Spleen (tissue), 11 donors: ENCODE measurements at regions not wholly inside any gene's neighbourhood (a gene's known extent, or its start where the extent isn't known, plus 50 kb on each side); places are given as distances from the start of the nearest gene placed in this dataset.

Experiments
- DNase-seq: peaks from one replicate; pipeline ENCODE4 v3.0.0-alpha.2; 2020
- H3K27ac ChIP-seq, 8 donors: fragments of 200-600 bp; sonication (generic) in 7 of 8; 1 replicate in 4 of 8; 2 replicates in 4 of 8; pipeline versions ENCODE4 v1.5.0 to v1.8.0; 2016 to 2021; ENCODE audit warnings: inconsistent platforms in 4 of 8, mild to moderate bottlenecking in 4 of 8, moderate library complexity in 1 of 8
- H3K27me3 ChIP-seq, 7 donors: fragments of 200-600 bp; sonication (generic) in 6 of 7; replicated peaks in 1 of 7; 1 replicate in 4 of 7; 2 replicates in 3 of 7; pipeline versions ENCODE4 v1.5.0 to v1.8.0; 2016 to 2021; ENCODE audit warnings: inconsistent platforms in 3 of 7, mild to moderate bottlenecking in 1 of 7
- H3K36me3 ChIP-seq, 6 donors: fragments of 200-600 bp; sonication (generic) in 5 of 6; 1 replicate in 4 of 6; 2 replicates in 2 of 6; pipeline versions ENCODE4 v1.5.0 to v1.8.0; 2016 to 2021; ENCODE audit warnings: inconsistent platforms in 2 of 6
- H3K4me1 ChIP-seq, 6 donors: fragments of 200-600 bp; sonication (generic) in 5 of 6; 1 replicate in 3 of 6; 2 replicates in 3 of 6; pipeline versions ENCODE4 v1.5.0 to v1.8.0; 2016 to 2021; ENCODE audit warnings: inconsistent platforms in 3 of 6
- H3K4me3 ChIP-seq, 8 donors: fragments of 200-600 bp; sonication (generic) in 7 of 8; 1 replicate in 4 of 8; 2 replicates in 4 of 8; pipeline versions ENCODE4 v1.5.0 to v1.8.0; 2016 to 2021; ENCODE audit warnings: inconsistent platforms in 4 of 8, mild to moderate bottlenecking in 4 of 8, moderate library complexity in 2 of 8
- H3K9me3 ChIP-seq, 8 donors: fragments of 200-600 bp; sonication (generic) in 7 of 8; 1 replicate in 4 of 8; 2 replicates in 4 of 8; pipeline versions ENCODE4 v1.5.0 to v1.8.0; 2016 to 2021; ENCODE audit warnings: inconsistent platforms in 4 of 8
- POLR2A ChIP-seq, 3 donors: fragments of 450-650 bp; IDR thresholded peaks; one replicate each; pipeline ENCODE4 v1.5.1; 2017; ENCODE audit warnings: antibody characterized with exemption in 3 of 3, mild to moderate bottlenecking in 1 of 3
- POLR2AphosphoS5 ChIP-seq, 3 donors: sonication (generic); formaldehyde crosslinking; IDR thresholded peaks; one replicate each; pipeline ENCODE4 v1.5.1; 2017; ENCODE audit warnings: antibody characterized with exemption in 3 of 3
- WGBS, 5 donors: extraction: QIAGEN DNeasy Blood & Tissue Kit in 3 of 5; methylation state at CpG; one replicate each; pipeline versions ENCODE4 v1.1.5 to v1.1.7; 2013 to 2018; 5-methylcytosine and 5-hydroxymethylcytosine counted together
- intact Hi-C: fragments of 100-400 bp; cut with DNase I; formaldehyde crosslinking; loops from one replicate; pipeline ENCODE4 v1.15.0; 2023; ENCODE audit warnings: low total_unique reads
- TF ChIP-seq, protein P1 (sequence below), 11 experiments: fragments of 200-600 bp in 7 of 11; fragments of 450-650 bp in 4 of 11; sonication (generic) in 4 of 11; IDR thresholded peaks in 8 of 11; conservative IDR thresholded peaks in 3 of 11; 1 replicate in 7 of 11; 2 replicates in 4 of 11; pipeline versions ENCODE4 v1.4.0 to v1.8.0; 2016 to 2021; ENCODE audit warnings: antibody characterized with exemption in 11 of 11, inconsistent platforms in 4 of 11, mild to moderate bottlenecking in 1 of 11
- donor health status: healthy with polysubstance abuse.
- donor health status: DM: no; HTN: no; CAD: no; lungs with moderate emphysema.
- donor health status: DM: no; HTN: no; CAD: no.
- donor health status: Bipolar disorder and iron deficiency.
- donor health status: healthy.
- donor health status: DM: no; HTN: no; CAD: no.
- donor health status: DM: yes; HTN: yes; CAD: no.

DNA sequence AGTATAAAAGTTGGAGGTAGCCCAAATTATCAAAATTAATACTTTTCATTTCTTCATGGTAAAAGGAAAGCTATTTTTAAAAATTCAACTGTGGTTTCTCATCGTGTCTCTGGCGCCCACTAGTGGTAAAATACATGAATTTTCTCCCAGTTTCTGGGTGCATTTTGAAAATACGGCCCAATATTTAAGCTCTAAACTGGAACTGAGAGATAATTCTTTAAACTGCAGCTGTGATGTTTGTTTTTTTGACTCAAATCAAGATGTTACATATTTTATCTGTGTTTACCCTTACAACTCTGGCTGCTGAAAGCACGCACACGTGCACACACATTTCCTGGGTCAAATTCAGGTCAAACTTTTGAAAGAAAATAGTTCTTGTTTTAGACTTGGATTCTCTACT lies 123.9 kb upstream of the ACSL4 start:
- 6 to 21% (median 14%) methylated on average over 5 of the region's 5 CpGs for WGBS, 5 donors
- Histone ChIP-seq H3K36me3 (no peaks in the 10 kb centered on the region), H3K4me1 (peaks cover 0 to 16% (median 0%) of the 10 kb centered on the region in 6 donors), H3K27ac (peak overlapping the region in 1 of 8 donors; percentile 23), H3K9me3 (peaks cover 0 to 6% (median 0%) of the 10 kb centered on the region in 8 donors), H3K4me3 (no peak overlapping the region), H3K27me3 (no peaks in the 10 kb centered on the region)
- DNase-seq, result no peak
- TF ChIP-seq POLR2AphosphoS5 (IDR thresholded peaks at IDR 0.05), result no peak
- TF ChIP-seq, protein P1, sequence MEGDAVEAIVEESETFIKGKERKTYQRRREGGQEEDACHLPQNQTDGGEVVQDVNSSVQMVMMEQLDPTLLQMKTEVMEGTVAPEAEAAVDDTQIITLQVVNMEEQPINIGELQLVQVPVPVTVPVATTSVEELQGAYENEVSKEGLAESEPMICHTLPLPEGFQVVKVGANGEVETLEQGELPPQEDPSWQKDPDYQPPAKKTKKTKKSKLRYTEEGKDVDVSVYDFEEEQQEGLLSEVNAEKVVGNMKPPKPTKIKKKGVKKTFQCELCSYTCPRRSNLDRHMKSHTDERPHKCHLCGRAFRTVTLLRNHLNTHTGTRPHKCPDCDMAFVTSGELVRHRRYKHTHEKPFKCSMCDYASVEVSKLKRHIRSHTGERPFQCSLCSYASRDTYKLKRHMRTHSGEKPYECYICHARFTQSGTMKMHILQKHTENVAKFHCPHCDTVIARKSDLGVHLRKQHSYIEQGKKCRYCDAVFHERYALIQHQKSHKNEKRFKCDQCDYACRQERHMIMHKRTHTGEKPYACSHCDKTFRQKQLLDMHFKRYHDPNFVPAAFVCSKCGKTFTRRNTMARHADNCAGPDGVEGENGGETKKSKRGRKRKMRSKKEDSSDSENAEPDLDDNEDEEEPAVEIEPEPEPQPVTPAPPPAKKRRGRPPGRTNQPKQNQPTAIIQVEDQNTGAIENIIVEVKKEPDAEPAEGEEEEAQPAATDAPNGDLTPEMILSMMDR (IDR thresholded peaks at IDR 0.05 in 8 of 11, conservative IDR thresholded peaks at IDR 0.05 in 3 of 11), result peak; percentile 31 to 79 (median 70)
- intact Hi-C loops, result loop anchor here (5.0 kb wide), 1 partner anchor 145 kb away; no protein-coding TSS in a partner anchor

DNA sequence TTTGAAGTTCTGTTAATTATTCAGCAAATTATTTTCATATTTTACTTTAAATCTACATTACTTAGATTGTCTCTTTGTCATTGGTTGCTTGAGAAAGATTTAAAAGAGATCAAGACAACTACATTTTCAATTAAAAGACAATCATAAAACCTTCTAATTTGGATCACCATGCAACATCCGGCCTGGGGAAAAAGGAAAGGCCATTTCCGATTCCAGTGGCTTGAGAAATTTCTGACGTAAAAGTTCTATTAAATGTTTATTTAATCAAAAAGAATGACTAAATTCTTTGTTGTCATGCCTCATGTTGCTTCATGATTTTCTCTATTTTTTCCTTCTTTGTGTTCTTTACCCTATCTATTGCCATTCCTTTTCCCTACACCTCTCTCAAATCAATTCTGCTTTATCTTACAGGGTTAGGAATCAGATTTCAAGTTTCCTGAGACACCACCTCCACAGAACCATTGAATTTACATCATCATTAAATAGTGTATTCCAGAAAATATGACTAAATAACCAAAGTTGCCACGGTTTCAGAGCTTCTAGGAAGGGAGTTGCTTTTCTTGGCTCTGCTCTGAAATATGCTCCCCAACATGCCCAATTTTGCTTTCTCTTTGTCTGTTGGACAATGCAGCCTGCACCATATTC lies 124.6 kb upstream of the ACSL4 start:
- intact Hi-C loops, result loop anchor here (5.0 kb wide), 1 partner anchor 145 kb away; no protein-coding TSS in a partner anchor
- 59 to 85% (median 72%) methylated on average over 4 of the region's 4 CpGs for WGBS, 5 donors

DNA sequence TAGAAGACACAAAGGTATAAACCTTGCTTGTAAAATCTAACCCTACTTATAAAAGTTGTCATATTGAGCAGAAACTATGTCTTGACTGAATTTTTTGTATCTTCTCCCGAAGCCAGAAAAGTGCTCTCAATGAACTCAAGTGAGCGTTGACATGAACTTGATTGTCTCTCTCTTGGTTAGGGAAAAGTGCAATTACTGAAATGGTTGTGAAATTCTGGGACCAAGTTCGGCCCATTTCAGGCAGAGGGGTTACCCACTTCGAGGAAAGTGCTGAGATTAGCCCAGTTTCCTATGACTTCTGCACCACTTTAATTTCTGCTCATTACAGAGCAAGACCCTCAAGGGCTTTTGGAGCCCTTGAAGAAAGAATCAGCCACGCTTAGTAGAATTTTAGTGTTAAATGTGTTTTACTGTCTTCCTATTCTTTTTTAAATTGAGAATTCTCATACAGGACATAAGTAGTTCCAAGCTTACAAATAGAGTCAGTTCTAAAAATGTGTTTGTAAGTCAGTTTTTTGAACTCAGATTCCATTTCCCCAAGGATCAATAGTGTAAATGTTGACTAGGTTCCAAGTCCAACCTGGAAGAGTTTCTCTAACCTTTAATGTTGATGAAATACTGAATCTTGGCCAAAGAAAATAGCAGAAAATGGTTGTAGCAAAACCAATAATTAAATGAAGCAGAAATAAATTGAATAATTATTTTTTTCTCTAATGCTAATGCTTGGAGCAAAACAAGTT lies 125.7 kb upstream of the ACSL4 start:
- Histone ChIP-seq H3K9me3 (peaks cover 0 to 6% (median 0%) of the 10 kb centered on the region in 8 donors), H3K36me3 (no peaks in the 10 kb centered on the region), H3K27ac (no peak overlapping the region), H3K4me1 (peaks cover 0 to 16% (median 0%) of the 10 kb centered on the region in 6 donors), H3K27me3 (no peaks in the 10 kb centered on the region), H3K4me3 (no peak overlapping the region)
- 73 to 93% (median 79%) methylated on average over 5 of the region's 5 CpGs for WGBS, 5 donors
- DNase-seq, result no peak
- no peak for TF ChIP-seq POLR2A (IDR thresholded peaks at IDR 0.05)
- TF ChIP-seq, protein P1 (IDR thresholded peaks at IDR 0.05 in 8 of 11, conservative IDR thresholded peaks at IDR 0.05 in 3 of 11), result no peak
- TF ChIP-seq POLR2AphosphoS5 (IDR thresholded peaks at IDR 0.05), result no peak
- intact Hi-C loops, result loop anchor here (5.0 kb wide), 1 partner anchor 146 kb away; no protein-coding TSS in a partner anchor

More for the DNA sequence above, 124.6 kb upstream of the ACSL4 start:
- TF ChIP-seq POLR2AphosphoS5 (IDR thresholded peaks at IDR 0.05) (no peak), POLR2A (IDR thresholded peaks at IDR 0.05) (no peak)
- TF ChIP-seq, protein P1 (IDR thresholded peaks at IDR 0.05 in 8 of 11, conservative IDR thresholded peaks at IDR 0.05 in 3 of 11), result no peak
- Histone ChIP-seq H3K4me3 (no peak overlapping the region), H3K27ac (no peak overlapping the region), H3K36me3 (no peaks in the 10 kb centered on the region), H3K4me1 (peaks cover 0 to 16% (median 0%) of the 10 kb centered on the region in 6 donors), H3K27me3 (no peaks in the 10 kb centered on the region), H3K9me3 (peaks cover 0 to 6% (median 0%) of the 10 kb centered on the region in 8 donors)
- no peak for DNase-seq

- DNase-seq, result no peak
- peaks cover 0 to 16% (median 0%) of the 10 kb centered on the region in 6 donors for H3K4me1 ChIP-seq
- H3K9me3 ChIP-seq, result no peaks in the 10 kb centered on the region
- intact Hi-C loops, result loop anchor here (5.0 kb wide), 1 partner anchor 147 kb away; no protein-coding TSS in a partner anchor
- TF ChIP-seq POLR2A (IDR thresholded peaks at IDR 0.05) (no peak), POLR2AphosphoS5 (IDR thresholded peaks at IDR 0.05) (no peak)
- TF ChIP-seq, protein P1 (IDR thresholded peaks at IDR 0.05 in 8 of 11, conservative IDR thresholded peaks at IDR 0.05 in 3 of 11), result no peak
- H3K4me3 ChIP-seq, result no peak overlapping the region
- H3K36me3 ChIP-seq, result no peaks in the 10 kb centered on the region
- 59 to 87% (median 62%) methylated on average over 2 of the region's 2 CpGs for WGBS, 5 donors
- H3K27me3 ChIP-seq, result no peaks in the 10 kb centered on the region
- H3K27ac ChIP-seq, result no peak overlapping the region
These were observed 126.6 kb upstream of the ACSL4 start for GRCh38 chrX:109859651-109860050.
